Endothelial cell (in vitro differentiated cells): ENCODE measurements at regions not wholly inside any gene's neighbourhood (a gene's known extent, or its start where the extent isn't known, plus 50 kb on each side); places are given as distances from the start of the nearest gene placed in this dataset.

Experiments used
- DNase-seq: peaks from one replicate; pipeline ENCODE4 v3.0.0; 2021; ENCODE audit warnings: low spot score
- H3K27ac Mint-ChIP-seq: one replicate; pipeline ENCODE4 v1.8.0; 2021; ENCODE audit warnings: mixed read lengths, inconsistent platforms; ENCODE audit not compliant: unreplicated experiment
- H3K27me3 Mint-ChIP-seq: one replicate; pipeline ENCODE4 v1.8.0; 2021; ENCODE audit warnings: mild to moderate bottlenecking, moderate library complexity, mixed read lengths, inconsistent platforms; ENCODE audit not compliant: unreplicated experiment
- H3K36me3 Mint-ChIP-seq: one replicate; pipeline ENCODE4 v1.8.0; 2021; ENCODE audit warnings: mild to moderate bottlenecking, low read depth, mixed read lengths, inconsistent platforms; ENCODE audit not compliant: unreplicated experiment
- H3K4me1 Mint-ChIP-seq: one replicate; pipeline ENCODE4 v1.8.0; 2021; ENCODE audit warnings: mild to moderate bottlenecking, mixed read lengths, inconsistent platforms; ENCODE audit not compliant: unreplicated experiment
- H3K4me3 Mint-ChIP-seq: one replicate; pipeline ENCODE4 v1.8.0; 2021; ENCODE audit warnings: mild to moderate bottlenecking, mixed read lengths, inconsistent platforms; ENCODE audit not compliant: unreplicated experiment
- H3K9me3 Mint-ChIP-seq: one replicate; pipeline ENCODE4 v1.8.0; 2021; ENCODE audit warnings: mixed read lengths, inconsistent platforms; ENCODE audit not compliant: unreplicated experiment
- TF ChIP-seq, protein P1 (sequence below): fragments of 200-600 bp; sonication (generic); IDR thresholded peaks from one replicate; pipeline ENCODE4 v1.5.0; 2021; ENCODE audit warnings: antibody characterized with exemption; ENCODE audit not compliant: unreplicated experiment

DNA sequence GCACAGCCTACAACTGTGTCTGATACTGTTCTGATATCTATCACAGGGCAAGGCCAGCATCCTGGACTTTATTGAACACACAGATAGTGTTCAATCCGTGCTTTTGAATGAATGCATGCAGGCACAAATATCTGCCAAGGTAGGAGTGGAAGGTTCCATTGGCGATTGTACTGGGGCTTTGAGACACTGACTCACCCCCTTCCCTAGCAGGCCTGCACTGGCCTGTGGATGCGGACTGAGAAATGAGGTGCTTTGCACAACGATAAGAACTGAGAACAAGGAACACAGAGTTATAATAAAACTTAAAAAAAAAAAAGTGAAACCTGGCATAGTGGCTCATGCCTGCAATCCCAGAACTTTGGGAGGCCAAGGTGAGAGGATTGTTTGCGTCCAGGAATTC lies 62.4 kb upstream of the NGF start:
- Mint-ChIP-seq H3K4me3 (no peak overlapping the region), H3K36me3 (no peaks in the 10 kb centered on the region), H3K4me1 (no peaks in the 10 kb centered on the region), H3K9me3 (no peaks in the 10 kb centered on the region), H3K27ac (no peak overlapping the region), H3K27me3 (no peaks in the 10 kb centered on the region)
- TF ChIP-seq, protein P1, sequence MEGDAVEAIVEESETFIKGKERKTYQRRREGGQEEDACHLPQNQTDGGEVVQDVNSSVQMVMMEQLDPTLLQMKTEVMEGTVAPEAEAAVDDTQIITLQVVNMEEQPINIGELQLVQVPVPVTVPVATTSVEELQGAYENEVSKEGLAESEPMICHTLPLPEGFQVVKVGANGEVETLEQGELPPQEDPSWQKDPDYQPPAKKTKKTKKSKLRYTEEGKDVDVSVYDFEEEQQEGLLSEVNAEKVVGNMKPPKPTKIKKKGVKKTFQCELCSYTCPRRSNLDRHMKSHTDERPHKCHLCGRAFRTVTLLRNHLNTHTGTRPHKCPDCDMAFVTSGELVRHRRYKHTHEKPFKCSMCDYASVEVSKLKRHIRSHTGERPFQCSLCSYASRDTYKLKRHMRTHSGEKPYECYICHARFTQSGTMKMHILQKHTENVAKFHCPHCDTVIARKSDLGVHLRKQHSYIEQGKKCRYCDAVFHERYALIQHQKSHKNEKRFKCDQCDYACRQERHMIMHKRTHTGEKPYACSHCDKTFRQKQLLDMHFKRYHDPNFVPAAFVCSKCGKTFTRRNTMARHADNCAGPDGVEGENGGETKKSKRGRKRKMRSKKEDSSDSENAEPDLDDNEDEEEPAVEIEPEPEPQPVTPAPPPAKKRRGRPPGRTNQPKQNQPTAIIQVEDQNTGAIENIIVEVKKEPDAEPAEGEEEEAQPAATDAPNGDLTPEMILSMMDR = no peak
- no peak for DNase-seq

DNA sequence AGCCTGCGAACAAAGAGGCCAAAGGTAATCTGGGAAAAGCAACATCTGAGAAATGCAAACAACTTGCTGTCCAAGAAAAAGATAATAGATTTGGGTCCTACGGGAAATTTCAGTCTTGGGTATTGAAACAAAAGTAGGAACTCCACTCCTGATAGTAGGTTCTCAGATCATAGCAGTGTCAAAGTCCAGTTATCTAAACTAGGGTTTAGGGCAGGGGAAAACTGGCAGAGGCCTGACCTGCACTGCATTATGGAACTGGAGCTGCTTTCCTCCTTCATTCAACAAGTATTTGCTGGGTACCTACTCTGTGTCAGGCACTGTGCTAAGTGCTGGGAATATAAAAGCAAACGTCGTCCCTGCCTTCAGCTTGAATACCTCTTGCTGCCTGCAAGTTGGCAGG lies 60.7 kb upstream of the NGF start:
- Mint-ChIP-seq H3K27me3 (no peaks in the 10 kb centered on the region), H3K4me1 (no peaks in the 10 kb centered on the region), H3K4me3 (no peak overlapping the region), H3K9me3 (no peaks in the 10 kb centered on the region), H3K27ac (no peak overlapping the region), H3K36me3 (no peaks in the 10 kb centered on the region)
- TF ChIP-seq, protein P1 = no peak
- no peak for DNase-seq
